G401.6 (cell line): ENCODE measurements at regions not wholly inside any gene's neighbourhood (a gene's known extent, or its start where the extent isn't known, plus 50 kb on each side); places are given as distances from the start of the nearest gene placed in this dataset.

Experiments used
- FAIRE-seq: peaks from 2 replicates; lab custom pipeline; 2012; peaks lifted over from hg19 to GRCh38; lab: Jason Lieb, UNC

DNA sequence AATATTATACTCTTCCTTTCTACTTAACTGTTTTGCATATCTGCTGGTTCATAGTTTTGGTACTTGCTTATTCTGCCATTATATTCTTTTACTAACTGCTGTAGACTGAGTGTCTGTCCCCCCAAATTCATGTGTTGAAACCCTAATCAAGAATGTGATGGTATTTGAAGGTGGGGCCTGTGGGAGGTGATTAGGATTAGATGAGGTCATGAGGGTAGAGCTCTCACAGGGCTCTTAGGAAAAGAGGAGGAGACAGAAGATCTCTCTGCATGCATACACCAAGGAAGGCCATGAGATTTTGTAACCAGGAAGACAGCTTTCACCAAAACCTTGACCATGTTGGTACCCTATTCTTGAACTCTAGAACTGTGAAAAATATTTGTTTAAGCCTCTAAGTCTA is 354.1 kb upstream of the B3GALT2 start:
- FAIRE-seq = no peak

DNA sequence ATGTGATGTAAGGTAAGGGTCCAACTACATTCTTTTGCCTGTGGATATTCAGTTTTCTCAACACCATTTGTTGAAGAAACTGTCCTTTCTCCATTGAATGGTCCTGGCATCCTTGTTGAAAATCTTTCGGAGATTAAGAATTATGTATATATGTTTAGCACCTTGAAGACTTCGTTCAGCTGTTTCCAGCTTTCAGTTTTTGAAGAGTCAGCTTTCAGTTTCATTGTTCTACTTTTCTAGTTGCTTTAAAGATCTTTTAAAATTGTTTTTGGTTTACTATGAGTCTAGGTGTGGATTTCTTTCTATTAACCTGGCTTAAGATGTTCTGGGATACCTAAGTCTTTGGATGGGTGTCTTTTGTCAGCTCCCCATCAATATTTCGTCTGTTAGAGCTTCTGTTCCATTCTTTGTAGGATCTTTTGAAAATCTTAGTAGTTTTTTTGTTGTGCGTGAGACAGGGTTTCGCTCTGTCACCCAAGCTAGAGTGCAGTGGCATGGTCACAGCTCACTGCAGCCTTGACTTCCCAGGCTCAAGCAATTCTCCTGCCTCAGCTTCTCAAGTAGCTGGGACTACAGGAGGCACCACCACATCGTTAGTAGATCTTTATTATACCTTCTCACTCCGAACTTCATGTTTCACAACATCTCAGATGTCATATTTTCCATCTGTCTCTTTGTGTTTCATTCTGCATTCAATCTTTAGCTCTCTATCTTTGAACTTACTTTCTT is 353.5 kb upstream of the B3GALT2 start:
- no peak for FAIRE-seq

DNA sequence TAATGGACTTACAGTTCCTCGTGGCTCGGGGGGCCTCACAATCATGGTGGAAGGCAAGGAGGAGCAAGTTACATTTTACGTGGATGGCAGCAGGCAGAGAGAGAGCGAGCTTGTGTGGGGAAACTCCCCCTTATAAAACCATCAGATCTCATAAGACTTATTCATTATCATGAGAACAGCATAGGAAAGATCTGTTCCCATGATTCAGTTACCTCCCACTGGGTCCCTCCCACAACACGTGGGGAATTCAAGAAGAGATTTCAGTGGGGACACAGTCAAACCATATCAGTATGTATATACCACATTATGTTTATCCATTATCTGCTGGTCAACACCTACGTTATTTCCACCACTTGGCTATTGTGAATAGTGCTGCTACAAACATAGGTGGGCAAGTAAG is 352.3 kb upstream of the B3GALT2 start:
- no peak for FAIRE-seq

DNA sequence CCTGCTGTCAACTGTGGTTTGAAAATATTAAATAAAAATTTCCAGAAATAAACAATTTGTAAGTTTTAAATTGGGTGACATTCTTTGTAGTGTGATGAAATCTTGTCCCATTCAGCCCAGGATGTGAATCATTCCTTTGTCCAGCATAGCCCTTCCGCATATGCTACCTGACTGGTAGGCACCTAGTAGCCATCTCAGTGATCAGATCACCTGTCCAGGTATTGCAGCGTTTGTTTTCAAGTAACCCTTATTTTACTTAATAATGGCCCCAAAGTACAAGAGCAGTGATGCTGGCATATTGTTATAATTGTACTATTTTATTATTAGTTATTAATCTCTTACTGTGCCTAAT is 351.6 kb upstream of the B3GALT2 start:
- FAIRE-seq = no peak

DNA sequence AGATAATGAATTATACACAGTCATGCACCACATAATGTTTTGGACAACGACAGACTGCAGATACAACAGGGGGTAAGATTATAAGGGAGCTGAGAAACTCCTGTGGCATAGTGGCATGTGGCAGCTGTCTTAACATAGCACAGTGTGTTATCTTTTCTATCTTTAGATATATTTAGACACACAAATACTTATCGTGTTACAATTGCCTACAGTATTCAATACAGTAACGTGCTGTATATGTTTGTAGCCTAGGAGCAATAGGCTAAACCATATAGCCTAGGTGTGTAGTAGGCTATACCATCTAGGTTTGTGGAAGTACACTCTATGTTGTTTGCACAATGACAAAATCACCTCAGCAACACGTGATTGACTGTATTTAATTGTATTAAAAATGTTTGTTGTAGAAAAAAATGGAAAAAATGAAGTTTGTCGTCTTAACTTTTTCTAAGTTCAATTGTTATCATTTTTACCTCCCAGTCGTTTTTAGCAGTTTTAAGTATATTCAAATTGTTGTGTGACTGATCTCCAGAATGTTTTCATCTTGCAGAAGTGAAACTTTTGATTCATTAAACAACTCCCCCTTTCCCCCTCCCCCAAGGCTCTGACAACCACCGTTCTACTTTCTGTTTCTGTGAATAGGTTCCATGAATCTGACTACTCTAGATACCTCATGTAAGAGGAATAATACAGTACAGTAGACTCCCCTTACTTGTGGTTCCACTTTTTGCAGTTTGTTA is 351.0 kb upstream of the B3GALT2 start:
- no peak for FAIRE-seq

DNA sequence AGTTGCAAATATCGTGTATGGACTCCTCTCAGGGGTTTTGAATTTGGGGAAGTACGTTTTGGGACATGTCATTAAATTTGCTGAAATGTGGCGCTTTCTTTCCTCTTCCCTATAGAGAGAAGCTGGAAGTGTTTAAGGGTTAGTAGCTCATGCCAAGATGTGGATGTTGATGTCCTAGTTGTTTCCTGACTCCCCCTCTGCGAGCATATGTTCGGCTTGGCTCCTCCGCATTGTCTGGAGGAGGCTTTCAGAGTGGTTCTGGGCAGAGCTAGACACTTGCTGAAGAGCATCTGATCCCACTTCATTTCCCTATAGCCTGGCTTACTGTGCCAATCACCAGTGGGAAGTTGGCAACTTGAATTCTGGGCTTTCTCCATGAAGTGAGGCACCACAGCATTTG is 347.4 kb upstream of the B3GALT2 start:
- FAIRE-seq = no peak

DNA sequence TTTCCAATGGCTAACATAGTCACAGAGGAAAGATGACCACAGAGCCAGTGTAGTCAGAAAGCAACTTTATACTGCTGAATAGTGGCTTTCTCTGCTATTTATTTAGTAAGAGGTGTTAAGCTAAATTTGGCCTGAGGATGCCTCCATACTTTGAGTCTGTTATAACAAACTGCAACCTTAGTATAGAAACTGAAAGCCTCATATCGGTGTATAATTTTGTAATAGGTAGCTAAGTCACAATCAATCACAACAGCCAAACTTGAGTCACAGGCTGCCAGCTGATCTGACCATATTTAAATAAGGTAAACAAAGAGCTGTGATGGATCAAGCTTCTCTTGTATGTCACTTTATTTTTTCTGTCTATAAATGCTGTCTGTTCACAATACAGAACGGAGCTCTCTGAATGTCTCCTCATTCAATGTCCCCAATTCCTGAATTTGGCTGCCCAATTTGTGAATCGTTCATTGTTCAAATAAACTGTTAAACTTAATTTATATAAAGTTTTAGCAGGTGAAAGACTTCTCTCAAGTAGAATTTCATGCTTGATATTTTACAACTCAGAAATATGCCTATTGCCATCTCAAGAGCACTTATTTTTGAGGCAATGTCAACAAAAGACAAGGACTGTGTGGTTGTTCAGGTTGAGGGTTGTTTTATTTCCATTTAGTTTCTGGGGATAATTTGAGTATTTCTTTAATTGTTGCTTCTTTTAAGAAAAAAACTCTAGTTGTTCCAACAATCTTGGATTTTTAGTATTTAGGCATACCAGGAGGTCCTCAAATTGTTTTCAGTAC is 339.7 kb upstream of the B3GALT2 start:
- FAIRE-seq = no peak

DNA sequence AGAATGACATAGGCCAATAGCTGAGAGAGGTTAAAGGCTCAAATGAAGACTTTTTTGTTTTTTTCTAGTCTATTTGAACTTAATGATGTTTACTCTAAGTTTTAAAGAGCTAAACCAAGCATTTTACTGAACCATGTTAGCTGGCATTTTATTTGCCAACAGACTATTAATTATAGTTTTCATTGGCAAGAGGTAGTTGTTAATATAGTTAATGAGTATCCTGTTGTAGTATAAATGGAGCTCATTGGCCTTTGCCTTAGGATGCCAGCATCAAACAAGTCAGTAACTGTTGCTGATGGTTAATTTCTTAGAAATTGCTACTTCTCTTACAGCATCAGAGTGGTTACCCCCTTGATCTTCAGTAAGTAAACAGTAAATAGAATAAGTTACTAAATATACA is 339.0 kb upstream of the B3GALT2 start:
- no peak for FAIRE-seq

DNA sequence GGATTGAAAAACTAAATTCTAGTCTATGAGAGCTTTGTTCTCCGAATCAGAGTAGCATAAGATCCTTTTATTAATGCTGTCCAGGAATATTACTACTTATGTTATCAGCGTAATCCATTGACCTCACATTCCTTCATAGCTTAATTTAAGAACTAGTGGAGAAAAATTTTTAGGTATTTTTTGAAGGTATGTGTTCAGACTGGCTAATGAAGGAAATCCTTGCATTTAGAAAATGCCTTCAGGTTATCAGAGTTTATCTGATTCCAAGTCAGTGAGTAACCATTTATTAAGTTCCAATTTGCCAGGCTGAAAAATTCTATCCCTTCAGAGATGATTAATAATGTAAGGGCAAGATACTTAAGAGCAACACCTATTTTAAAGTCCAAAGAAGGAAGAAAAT is 338.2 kb upstream of the B3GALT2 start:
- no peak for FAIRE-seq

DNA sequence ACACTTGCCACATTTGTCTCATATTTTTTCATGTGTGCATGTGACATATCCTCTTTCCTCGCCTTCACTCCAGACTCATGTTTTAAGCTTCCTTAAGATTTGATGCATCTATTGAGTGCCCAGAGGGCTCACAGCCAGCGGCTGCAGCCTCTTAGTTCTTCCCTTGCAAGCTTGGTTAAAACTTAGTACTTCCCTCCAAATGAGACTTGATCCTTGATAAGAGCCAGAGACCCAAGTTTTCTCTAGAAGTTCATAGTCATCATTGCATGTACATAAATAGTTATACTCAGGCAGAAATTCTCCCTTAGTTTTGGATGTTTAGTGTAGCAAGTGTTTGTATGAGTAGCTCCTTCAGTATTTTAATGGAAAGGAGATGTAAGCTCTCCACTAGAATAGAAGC is 337.6 kb upstream of the B3GALT2 start:
- FAIRE-seq = no peak

DNA sequence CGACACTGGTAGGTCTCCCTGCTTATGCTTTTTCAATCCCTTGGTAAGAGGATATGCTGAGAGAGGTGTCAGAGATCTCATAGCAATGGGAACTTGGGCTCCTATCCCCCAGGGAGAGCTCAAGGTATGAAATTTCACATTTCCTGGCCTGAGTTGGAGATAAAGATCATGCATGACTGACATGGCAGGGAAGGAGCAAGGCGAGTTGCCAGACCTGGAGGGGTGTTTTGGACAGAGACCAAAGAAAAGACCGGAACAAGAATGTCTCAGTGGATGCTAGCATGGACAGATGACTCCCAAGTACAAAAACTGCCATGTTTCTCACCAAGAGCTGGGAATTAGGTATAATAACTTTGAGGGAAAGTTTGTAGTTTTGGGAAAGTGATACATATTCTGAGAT is 334.1 kb upstream of the B3GALT2 start:
- no peak for FAIRE-seq

DNA sequence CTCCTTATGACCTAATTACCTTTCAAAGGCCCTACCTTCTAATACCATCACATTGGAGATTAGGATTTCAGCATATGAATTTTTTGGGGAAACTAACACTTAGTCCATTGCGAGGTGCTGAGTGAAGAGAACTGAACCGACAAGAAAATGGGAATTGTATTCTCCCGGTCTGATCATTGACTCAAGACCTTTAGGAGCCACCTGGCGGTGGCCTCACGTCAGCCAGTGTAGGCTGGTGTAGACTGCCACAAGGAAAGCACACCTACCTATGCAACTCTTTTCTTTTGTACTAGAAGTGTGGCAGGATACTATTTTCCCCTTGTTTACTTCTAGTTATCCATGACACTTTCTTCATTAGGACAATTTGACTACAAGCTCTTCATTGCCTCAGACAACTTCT is 333.5 kb upstream of the B3GALT2 start:
- no peak for FAIRE-seq

DNA sequence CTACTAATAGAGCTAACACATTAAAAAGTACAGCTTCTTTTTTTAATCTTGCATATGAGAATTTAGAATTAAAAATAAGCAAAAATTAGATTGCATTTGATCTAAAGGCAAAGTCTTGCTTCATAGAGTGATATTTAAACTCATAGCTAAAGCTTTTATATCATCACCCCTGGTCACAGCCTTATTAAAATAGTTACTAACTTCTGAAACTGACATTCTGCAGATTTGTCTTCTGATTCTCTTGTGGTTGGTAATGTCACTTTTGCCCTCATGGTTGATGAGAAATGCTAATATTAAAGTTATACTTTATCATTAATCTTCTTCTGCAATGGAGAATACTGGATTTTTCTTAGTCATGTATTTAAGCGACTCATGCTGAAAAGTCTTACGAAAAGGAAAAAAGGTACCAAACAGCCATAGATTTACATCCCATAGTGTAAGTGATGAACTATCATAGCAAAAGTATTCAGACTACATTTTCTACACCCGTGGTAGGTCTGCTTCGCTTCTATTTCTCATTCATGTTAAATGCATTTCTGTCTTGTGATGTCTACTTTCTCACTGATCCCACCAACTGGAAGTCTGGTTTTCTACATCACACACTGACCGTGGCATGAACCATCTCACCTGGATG is 330.5 kb upstream of the B3GALT2 start:
- FAIRE-seq = no peak

DNA sequence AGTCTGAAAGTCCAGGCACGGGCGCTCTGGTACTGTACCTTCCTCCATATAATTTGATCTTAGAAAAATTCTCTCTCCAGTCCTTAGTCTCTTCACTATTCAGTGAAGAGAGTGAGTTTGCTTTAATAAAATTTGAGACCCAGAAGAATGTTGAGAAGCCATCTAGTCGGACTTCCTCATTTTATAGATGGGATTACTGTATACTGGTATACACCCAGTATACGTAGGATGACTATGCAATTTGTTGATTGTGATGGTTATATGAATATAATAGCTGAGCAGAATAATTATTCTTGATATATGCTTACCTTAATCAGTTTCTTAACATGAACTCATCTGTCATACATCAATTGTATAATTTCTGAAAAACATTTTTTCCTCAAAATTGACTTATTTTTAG is 328.0 kb upstream of the B3GALT2 start:
- FAIRE-seq = no peak

DNA sequence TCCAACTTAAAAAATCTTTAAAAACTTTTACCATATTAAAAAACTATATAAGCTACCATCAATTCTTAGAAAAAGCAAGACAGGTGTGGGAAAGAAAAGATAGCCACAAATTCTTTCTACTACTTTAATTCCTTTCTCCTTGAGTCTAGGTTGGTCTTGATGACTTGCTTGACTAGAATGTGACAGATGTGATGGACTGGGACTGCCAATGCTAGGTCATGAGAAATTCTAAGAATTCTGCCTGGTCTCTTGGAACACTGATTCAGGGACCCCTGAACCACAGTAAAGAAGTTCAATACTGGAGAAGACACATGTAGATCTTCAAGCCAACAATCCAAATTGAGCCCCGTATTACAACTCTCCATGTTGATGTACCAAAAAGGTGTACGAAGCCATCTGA is 326.6 kb upstream of the B3GALT2 start:
- no peak for FAIRE-seq

DNA sequence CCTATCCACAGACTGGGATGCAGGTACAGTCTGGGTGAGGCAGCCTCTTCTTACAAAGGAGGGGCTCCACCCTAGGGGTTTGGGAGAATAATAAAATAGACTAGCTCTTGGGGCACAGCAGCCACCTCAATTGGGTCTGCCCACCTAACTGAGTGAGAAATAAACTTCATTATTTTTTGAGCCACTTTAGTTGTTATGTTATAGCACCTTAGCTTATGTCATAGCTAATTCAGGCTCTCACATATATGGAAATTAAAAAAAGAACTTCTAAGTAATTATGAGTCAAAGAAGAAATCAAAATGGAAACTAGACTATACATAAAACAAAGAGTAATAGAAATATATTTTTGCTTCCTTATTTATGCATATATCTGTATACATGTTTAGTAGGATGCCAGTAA is 318.5 kb upstream of the B3GALT2 start:
- no peak for FAIRE-seq

DNA sequence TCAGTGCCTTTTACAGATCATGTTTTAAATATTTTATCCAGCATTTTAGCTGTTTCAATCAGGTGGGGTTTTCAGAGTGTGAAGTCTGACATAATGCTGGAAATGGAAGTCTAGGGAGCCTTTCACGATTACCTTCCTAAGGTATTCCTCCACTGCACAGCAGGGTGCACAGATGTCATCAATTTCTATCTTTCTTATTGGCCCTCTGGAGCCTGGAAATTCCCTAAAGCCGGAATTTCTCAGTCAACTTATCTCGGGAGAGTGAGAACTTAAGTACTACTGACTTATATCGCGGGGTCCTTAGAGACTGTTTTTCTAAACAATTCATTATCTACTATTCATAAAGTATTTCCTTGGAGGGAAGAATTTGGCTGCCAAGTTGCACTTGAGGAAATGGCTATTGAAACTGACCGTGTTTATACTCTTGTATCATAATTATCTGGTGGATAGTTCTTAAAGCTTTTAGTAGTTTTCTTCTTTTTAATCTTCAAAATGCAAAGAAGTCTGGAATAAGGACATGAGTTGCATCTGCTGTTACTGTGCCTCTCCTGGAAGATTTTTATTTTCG is 311.8 kb upstream of the B3GALT2 start:
- no peak for FAIRE-seq

DNA sequence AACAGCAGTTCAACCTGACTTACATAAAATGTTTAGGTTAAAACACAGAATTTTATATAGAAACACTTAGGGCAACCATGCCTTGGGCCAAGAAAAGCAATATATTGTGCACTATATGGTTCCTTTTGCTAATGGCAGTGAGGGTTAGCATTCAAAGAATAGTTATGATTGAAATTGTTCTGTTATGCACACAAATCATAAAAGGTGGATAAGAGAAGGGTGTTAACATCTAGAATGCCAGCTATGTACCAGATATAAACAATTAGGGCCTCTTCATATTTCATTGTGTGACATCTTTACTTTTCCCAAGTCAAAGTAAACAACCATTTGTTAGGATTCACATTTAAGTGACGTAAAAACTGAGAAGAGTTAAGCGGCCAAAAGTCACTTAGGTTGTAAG is 308.0 kb upstream of the B3GALT2 start:
- FAIRE-seq = no peak

DNA sequence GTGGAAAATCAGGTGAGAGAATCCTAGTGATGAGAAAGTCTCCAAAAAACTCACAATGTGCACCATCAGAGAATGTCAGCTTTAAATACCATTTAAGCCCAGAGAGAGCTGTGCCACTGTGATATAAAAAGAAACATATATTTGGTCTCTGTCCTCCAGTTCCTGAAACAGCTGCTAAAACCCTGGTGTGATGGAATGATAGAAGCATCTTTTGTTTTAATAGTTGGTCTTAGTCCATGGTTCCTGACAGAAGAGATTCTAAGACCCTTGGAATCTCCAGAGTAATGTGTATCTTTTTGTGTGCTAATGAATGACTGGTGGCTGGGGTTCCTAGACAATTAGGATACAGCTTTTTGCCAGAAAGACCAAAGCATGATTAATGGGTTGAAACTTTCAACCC is 302.8 kb upstream of the B3GALT2 start:
- FAIRE-seq = no peak

DNA sequence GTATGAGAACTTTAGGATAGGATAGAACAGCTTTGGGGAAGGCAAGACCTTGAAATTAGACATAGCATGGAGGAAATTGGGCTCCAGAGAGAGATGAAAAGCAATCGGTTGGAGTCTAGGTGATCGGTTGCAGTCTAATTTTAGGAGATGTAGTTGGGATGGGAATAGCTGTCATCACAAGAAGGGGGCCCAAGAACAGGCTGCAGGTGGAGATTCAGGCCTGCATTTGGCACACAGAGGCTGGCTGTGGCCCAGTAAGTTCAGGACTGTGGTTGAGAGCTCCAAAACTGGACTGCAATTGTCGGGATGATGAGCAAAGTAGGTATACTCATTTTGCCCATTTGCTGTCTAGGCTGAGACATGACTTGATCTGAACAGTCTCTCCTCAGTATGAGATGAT is 301.3 kb upstream of the B3GALT2 start:
- no peak for FAIRE-seq

DNA sequence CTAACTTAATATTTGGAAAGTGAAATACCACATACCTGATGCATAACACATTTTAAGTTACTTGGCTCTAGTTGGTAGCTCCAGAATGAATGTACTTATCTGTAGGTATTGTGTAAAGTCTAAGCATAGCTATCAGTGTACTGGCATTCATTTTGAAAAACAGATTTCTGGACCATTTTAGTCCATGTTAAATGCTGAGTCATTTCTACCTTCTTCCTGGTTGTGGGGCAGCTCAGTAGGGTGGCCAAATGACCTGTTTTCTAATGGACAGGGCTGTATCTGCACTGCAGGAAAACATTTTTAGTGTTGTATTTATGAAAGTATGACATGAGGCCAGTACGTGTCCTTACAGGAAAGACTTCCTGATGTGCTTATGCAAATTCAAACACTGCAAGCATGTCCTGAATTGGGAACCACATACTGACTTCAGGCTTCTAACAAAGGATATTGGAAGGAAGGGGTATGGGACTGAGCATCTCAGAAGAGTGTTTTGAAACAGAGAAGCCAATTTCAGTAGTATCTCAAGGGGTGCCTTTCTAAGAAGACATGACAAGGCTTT is 300.3 kb upstream of the B3GALT2 start:
- FAIRE-seq = no peak

DNA sequence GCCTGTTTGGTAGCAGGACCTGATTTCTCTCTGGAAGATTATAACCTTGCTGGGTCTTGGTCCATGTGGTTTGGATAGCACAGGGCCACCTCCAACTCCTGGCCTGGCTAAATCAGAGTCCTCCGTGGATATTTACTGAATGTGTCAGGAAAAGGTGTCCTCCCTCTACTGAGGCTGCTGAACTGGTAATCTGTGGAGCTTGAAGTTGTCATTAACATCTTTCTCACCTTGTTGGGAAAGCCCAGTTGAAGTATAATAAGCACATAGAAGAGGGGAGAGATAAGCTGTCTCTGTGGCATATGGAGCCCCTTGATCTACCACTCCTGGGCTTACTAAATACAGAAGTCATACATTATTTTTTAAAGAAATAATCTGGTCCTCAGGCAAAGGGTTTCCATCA is 294.3 kb upstream of the B3GALT2 start:
- no peak for FAIRE-seq
